Fibroblast of mammary gland (primary cell): ENCODE measurements at regions not wholly inside any gene's neighbourhood (a gene's known extent, or its start where the extent isn't known, plus 50 kb on each side); places are given as distances from the start of the nearest gene placed in this dataset.

Source experiments
- DNase-seq: peaks from one replicate; pipeline ENCODE4 v3.0.0-alpha.2; 2010; ENCODE audit warnings: low read depth
- H3K4me3 ChIP-seq: 2 replicates; pipeline ENCODE4 v1.5.1; 2011; ENCODE audit warnings: low read depth, mild to moderate bottlenecking, low read length, moderate library complexity; ENCODE audit not compliant: control insufficient read depth
- TF ChIP-seq, protein P1 (sequence below): conservative IDR thresholded peaks from 2 replicates; pipeline ENCODE4 v1.5.1; 2011; ENCODE audit warnings: low read depth, low read length, inconsistent platforms; ENCODE audit not compliant: control insufficient read depth, insufficient read depth

DNA sequence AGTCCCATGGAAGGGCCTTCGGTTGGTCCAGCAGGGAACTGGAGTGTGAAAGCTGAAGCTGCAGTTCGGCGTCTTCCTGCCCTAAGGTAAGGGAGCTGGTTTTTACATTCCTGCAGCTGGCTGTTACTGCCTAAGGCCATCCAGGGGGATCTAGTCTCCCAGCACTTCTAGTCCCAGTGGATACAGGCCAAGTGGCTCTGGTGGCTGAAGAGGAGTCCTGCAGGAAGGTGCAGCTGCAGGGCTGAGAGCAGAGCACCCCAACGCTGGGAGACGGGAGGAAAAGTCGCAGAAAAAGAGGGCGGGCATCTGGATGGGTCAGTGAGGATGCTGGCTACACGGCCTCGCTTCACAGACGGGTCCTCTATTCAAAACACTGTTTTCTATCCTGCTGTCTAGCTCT lies 225.0 kb upstream of the HS6ST1 start:
- DNase-seq, result no peak

DNA sequence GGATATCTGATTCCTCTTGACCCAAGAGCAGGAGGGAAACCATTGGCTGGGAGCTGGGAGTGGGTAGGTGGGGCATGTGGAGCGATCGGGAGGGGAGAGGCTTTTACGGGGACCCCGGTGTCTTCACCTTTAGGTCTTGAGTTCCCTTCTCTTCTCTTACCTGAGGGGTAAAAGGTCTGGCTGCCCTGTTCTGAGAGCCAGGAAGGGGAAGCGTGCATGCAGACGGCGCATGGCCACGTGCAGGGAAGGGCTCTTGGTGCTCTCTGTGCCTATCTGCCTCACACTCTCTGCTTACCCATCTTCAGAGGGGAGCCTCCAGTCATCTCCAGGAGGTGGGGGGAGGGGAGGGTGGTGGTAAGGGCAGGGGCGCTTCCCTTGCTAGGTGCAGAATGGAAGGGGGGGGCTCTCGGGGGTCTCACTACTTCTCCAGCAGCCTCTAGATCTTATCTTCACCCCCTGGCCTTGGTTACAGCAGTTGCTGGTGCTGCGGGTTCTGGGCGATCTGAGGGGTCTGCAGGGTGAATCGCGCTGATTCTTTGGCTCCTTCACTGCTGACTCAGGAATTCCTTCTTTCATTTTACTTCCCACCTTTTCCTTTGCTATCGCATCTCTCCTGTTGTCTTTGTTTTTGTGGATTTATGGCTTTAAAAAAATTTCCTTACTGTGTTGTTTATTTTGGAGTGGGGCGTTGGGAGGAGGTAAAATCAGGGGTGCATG lies 225.8 kb upstream of the HS6ST1 start:
- no peak overlapping the region for H3K4me3 ChIP-seq
- TF ChIP-seq, protein P1, sequence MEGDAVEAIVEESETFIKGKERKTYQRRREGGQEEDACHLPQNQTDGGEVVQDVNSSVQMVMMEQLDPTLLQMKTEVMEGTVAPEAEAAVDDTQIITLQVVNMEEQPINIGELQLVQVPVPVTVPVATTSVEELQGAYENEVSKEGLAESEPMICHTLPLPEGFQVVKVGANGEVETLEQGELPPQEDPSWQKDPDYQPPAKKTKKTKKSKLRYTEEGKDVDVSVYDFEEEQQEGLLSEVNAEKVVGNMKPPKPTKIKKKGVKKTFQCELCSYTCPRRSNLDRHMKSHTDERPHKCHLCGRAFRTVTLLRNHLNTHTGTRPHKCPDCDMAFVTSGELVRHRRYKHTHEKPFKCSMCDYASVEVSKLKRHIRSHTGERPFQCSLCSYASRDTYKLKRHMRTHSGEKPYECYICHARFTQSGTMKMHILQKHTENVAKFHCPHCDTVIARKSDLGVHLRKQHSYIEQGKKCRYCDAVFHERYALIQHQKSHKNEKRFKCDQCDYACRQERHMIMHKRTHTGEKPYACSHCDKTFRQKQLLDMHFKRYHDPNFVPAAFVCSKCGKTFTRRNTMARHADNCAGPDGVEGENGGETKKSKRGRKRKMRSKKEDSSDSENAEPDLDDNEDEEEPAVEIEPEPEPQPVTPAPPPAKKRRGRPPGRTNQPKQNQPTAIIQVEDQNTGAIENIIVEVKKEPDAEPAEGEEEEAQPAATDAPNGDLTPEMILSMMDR, result no peak
- DNase-seq, result no peak

More for the DNA sequence above, 225.0 kb upstream of the HS6ST1 start:
- no peak overlapping the region for H3K4me3 ChIP-seq
- TF ChIP-seq, protein P1, result no peak

DNA sequence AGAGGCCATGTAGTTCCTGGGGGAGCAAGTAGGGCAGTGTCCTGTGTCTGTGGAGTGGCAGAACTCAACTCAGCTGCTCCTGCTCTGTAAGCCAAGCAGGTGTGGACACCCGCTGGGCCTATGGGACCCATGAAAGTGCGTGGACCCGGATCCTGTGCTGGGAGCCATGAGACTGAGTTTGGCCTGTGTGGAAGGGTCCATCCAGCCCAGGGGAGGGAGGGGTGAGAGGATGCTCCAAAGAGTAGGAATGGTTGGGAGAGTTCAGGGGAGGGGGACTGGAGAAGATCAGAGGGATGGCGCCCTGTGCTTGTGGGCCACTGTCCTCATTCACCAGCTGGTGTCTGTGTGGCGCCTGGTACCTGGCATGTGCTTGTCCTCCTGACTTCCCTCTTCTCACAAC lies 226.4 kb upstream of the HS6ST1 start:
- TF ChIP-seq, protein P1, result no peak
- no peak for DNase-seq
- no peak overlapping the region for H3K4me3 ChIP-seq

DNA sequence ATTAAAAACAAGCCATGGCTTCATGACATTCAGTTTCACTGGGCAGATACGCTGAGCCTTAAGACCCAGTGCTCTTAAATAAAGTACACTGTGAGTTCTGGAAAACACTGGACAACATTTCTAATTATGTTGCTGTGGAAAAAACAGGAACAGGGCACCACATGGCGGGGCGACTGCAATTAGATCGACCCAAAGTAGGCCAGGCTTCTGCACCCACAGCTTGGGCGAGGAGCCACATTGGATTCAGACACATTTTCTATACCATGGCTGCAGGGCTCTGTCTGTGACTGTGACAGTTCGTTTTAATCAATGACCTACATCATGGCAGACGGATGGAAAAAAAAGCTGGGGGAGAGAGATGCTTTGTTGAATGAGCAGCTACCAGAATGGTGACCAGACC lies 227.2 kb upstream of the HS6ST1 start:
- no peak for DNase-seq
- TF ChIP-seq, protein P1, result no peak
- H3K4me3 ChIP-seq, result no peak overlapping the region

DNA sequence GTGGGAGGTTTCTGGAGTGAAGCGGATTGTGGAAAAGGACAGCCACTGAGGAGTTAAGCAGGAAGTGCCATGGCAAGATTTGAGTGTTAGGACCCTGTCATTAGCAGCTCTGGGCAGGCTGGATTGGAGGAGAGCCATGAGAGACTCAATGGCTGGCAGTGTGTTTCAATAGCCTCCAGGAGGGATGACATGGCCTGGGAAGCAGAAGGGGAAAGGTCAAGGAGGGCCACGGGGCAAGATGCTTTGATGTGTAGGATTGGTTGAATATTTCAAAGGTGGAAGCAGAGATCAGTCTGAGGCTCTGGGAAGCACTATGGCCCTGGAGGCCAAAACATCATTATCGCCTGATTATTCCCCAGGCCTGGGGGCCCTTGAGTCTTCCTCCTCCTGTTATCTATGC lies 229.0 kb upstream of the HS6ST1 start:
- DNase-seq, result no peak
- TF ChIP-seq, protein P1, result no peak
- H3K4me3 ChIP-seq, result no peak overlapping the region

DNA sequence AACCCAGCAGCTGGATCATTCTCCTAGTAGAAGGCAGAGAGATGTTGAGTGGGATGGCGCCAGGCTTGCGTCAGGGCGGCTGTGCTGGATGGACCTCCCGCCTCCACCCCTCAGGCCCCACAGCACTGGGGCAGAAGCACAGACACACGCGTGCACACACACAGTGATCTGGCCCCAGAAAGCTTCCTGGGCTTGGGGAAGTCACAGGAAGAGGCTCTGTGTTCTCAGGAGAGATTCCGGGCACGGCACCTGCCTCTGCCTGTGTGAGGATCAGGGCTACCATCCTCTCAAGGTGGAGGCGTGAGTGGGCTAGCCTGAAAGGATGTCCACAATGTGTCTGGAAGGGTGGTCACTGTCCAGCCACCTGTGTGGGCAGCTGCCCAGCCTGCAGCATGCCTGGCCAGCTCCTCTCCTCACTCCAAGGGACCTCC lies 229.8 kb upstream of the HS6ST1 start:
- TF ChIP-seq, protein P1, result no peak
- no peak overlapping the region for H3K4me3 ChIP-seq
- DNase-seq, result no peak
